ENCODE measurements at regions not wholly inside any gene's neighbourhood (a gene's known extent, or its start where the extent isn't known, plus 50 kb on each side); places are given as distances from the start of the nearest gene placed in this dataset.
"Not testable (repeated sequence)": the region's sequence is repeated elsewhere in the genome, so short reads cannot be mapped to it uniquely, and the experiment has no call there.

- no peak for DNase-seq
These were observed 82.0 kb upstream of the PDZD8 start for GRCh38 chr10:117457071-117457810.

GRCh38 chr10:117455346-117455745 lies 80.1 kb upstream of the PDZD8 start:
- DNase-seq = no peak

GRCh38 chr10:117454502-117454901 lies 79.3 kb upstream of the PDZD8 start:
- no peak for DNase-seq

GRCh38 chr10:117453484-117453883 lies 78.2 kb upstream of the PDZD8 start:
- DNase-seq = not testable (repeated sequence)

GRCh38 chr10:117450940-117451339 lies 75.7 kb upstream of the PDZD8 start:
- DNase-seq = no peak

GRCh38 chr10:117449636-117450035 lies 74.4 kb upstream of the PDZD8 start:
- no peak for DNase-seq

- no peak for DNase-seq
These were observed 73.6 kb upstream of the PDZD8 start for GRCh38 chr10:117448802-117449201.

GRCh38 chr10:117445992-117446391 lies 70.8 kb upstream of the PDZD8 start:
- no peak for DNase-seq

GRCh38 chr10:117444497-117445040 lies 69.3 kb upstream of the PDZD8 start:
- DNase-seq = no peak

- DNase-seq = no peak
These were observed 68.4 kb upstream of the PDZD8 start for GRCh38 chr10:117443686-117444041.

GRCh38 chr10:117442944-117443685 lies 67.9 kb upstream of the PDZD8 start:
- peak; percentile 38 for DNase-seq

GRCh38 chr10:117442521-117442920 lies 67.3 kb upstream of the PDZD8 start:
- no peak for DNase-seq

GRCh38 chr10:117441812-117442443 lies 66.7 kb upstream of the PDZD8 start:
- no peak for DNase-seq

GRCh38 chr10:117441361-117441760 lies 66.1 kb upstream of the PDZD8 start:
- no peak for DNase-seq

- DNase-seq = no peak
These were observed 64.1 kb upstream of the PDZD8 start for GRCh38 chr10:117439243-117439912.

- no peak for DNase-seq
These were observed 57.6 kb upstream of the PDZD8 start for GRCh38 chr10:117432866-117433265.

- DNase-seq = no peak
These were observed 55.9 kb upstream of the PDZD8 start for GRCh38 chr10:117431160-117431559.

- DNase-seq = not testable (repeated sequence)
These were observed 55.3 kb upstream of the PDZD8 start for GRCh38 chr10:117430535-117430934.

GRCh38 chr10:117429643-117430265 lies 54.5 kb upstream of the PDZD8 start:
- DNase-seq = no peak

- DNase-seq = no peak
These were observed 52.1 kb upstream of the PDZD8 start for GRCh38 chr10:117427356-117427755.

GRCh38 chr10:117425974-117426566 lies 50.8 kb upstream of the PDZD8 start:
- DNase-seq = no peak

Measured in activated CD4-positive, alpha-beta T cell treated with anti-CD3 and anti-CD28 coated beads, Interleukin-2, amount 50 U/mL, for 16 hours (primary cell).